NCI-H774 (cell line): ENCODE measurements at regions not wholly inside any gene's neighbourhood (a gene's known extent, or its start where the extent isn't known, plus 50 kb on each side); places are given as distances from the start of the nearest gene placed in this dataset.
"Not testable (repeated sequence)": the region's sequence is repeated elsewhere in the genome, so short reads cannot be mapped to it uniquely, and the experiment has no call there.

Source experiments
- DNase-seq: peaks from one replicate; lab custom pipeline; 2025; lab: John Stamatoyannopoulos, UW

GRCh38 chr15:68482246-68482645, 50.3 kb upstream of the ITGA11 start:
- no peak for DNase-seq

GRCh38 chr15:68483165-68483564, 51.2 kb upstream of the ITGA11 start:
- DNase-seq = no peak

- DNase-seq = no peak
Observed at GRCh38 chr15:68484220-68484619, 52.3 kb upstream of the ITGA11 start.

- DNase-seq = no peak
Observed at GRCh38 chr15:68484696-68485400, 52.9 kb upstream of the ITGA11 start.

GRCh38 chr15:68485721-68486360, 53.9 kb upstream of the ITGA11 start:
- no peak for DNase-seq

- no peak for DNase-seq
Observed at GRCh38 chr15:68487087-68487843, 55.3 kb upstream of the ITGA11 start.

GRCh38 chr15:68488290-68488689, 56.3 kb upstream of the ITGA11 start:
- DNase-seq = peak; percentile 34

- no peak for DNase-seq
Observed at GRCh38 chr15:68488966-68489365, 57.0 kb upstream of the ITGA11 start.

- DNase-seq = no peak
Observed at GRCh38 chr15:68489421-68489820, 57.5 kb upstream of the ITGA11 start.

GRCh38 chr15:68491415-68492106, 59.6 kb upstream of the ITGA11 start:
- no peak for DNase-seq

- no peak for DNase-seq
Observed at GRCh38 chr15:68492855-68493254, 60.9 kb upstream of the ITGA11 start.

GRCh38 chr15:68493629-68494028, 61.7 kb upstream of the ITGA11 start:
- no peak for DNase-seq

GRCh38 chr15:68494573-68495110, 62.7 kb upstream of the ITGA11 start:
- DNase-seq = no peak

GRCh38 chr15:68495221-68495950, 63.4 kb upstream of the ITGA11 start:
- no peak for DNase-seq

GRCh38 chr15:68495981-68496705, 64.2 kb upstream of the ITGA11 start:
- no peak for DNase-seq

GRCh38 chr15:68496751-68497150, 64.8 kb upstream of the ITGA11 start:
- not testable (repeated sequence) for DNase-seq

GRCh38 chr15:68497206-68497910, 65.4 kb upstream of the ITGA11 start:
- DNase-seq = no peak

GRCh38 chr15:68498076-68498475, 66.1 kb upstream of the ITGA11 start:
- DNase-seq = no peak

GRCh38 chr15:68499620-68500312, 67.8 kb upstream of the ITGA11 start:
- DNase-seq = no peak
